PC-9 (cell line): ENCODE measurements at regions not wholly inside any gene's neighbourhood (a gene's known extent, or its start where the extent isn't known, plus 50 kb on each side); places are given as distances from the start of the nearest gene placed in this dataset.

Experiments used
- BruUV-seq: library from RNA; stranded (reverse); fragments of 400-500 nt; replicated peaks from 2 replicates; lab custom pipeline; 2021; lab: Mats Ljungman, UMichigan
- CTCF ChIA-PET: fragments of 300-600 bp; sonication (Branson Sonifier 250); formaldehyde crosslinking; loops from one replicate; lab custom pipeline; 2022; ENCODE audit warnings: antibody characterized with exemption; lab: Charles Lee
- POLR2A ChIA-PET: fragments of 300-600 bp; sonication (Branson Sonifier 250); formaldehyde crosslinking; loops from one replicate; lab custom pipeline; 2022; ENCODE audit warnings: antibody characterized with exemption; ENCODE audit not compliant: unreplicated experiment; lab: Charles Lee
- DNase-seq, 2 experiments: peaks; one replicate each; pipeline versions ENCODE4 v3.0.0 to v3.0.0-alpha.2; 2015 to 2022; ENCODE audit warnings: mixed read lengths in 1 of 2
- H2AFZ ChIP-seq: fragments of 200-600 bp; sonication (generic); 2 replicates; pipeline ENCODE4 v1.8.1; 2017; ENCODE audit warnings: antibody characterized with exemption
- H3F3A ChIP-seq: fragments of 200-600 bp; sonication (generic); 2 replicates; pipeline ENCODE4 v1.8.1; 2017; ENCODE audit warnings: antibody characterized with exemption, mild to moderate bottlenecking, low read depth; ENCODE audit not compliant: insufficient read depth
- H3K27ac ChIP-seq: fragments of 200-600 bp; sonication (generic); 2 replicates; pipeline ENCODE4 v1.6.1; 2016; ENCODE audit warnings: mixed run types
- H3K27me3 ChIP-seq: fragments of 200-600 bp; sonication (generic); 2 replicates; pipeline ENCODE4 v1.6.1; 2016; ENCODE audit warnings: low read depth, mixed run types; ENCODE audit not compliant: insufficient read depth
- H3K36me3 ChIP-seq: fragments of 200-600 bp; sonication (generic); 2 replicates; pipeline ENCODE4 v1.6.1; 2016; ENCODE audit warnings: low read depth, mixed run types
- H3K4me1 ChIP-seq: fragments of 200-600 bp; sonication (generic); replicated peaks from 2 replicates; pipeline ENCODE4 v1.6.1; 2016; ENCODE audit warnings: mixed run types; ENCODE audit not compliant: insufficient read depth
- H3K4me2 ChIP-seq: fragments of 200-600 bp; sonication (generic); 2 replicates; pipeline ENCODE4 v1.6.1; 2017; ENCODE audit warnings: mixed run types
- H3K4me3 ChIP-seq: fragments of 200-600 bp; sonication (generic); 2 replicates; pipeline ENCODE4 v1.6.1; 2016; ENCODE audit warnings: mixed run types
- H3K79me2 ChIP-seq: fragments of 200-600 bp; sonication (generic); 2 replicates; pipeline ENCODE4 v1.6.1; 2017; ENCODE audit warnings: low read depth, mixed run types
- H3K9me2 ChIP-seq: fragments of 200-600 bp; sonication (generic); 2 replicates; pipeline ENCODE4 v1.8.1; 2017; ENCODE audit warnings: mild to moderate bottlenecking; ENCODE audit not compliant: insufficient read depth
- H3K9me3 ChIP-seq: fragments of 200-600 bp; sonication (generic); 2 replicates; pipeline ENCODE4 v1.8.1; 2016; ENCODE audit warnings: low read depth; ENCODE audit not compliant: insufficient read depth
- H4K20me1 ChIP-seq: fragments of 200-600 bp; sonication (generic); 2 replicates; pipeline ENCODE4 v1.8.1; 2017; ENCODE audit not compliant: insufficient read depth
- CTCF ChIP-seq: fragments of 200-600 bp; sonication (generic); conservative IDR thresholded peaks from 2 replicates; pipeline ENCODE4 v1.6.1; 2017; ENCODE audit warnings: mixed run types, antibody characterized with exemption, mild to moderate bottlenecking, moderate library complexity
- EZH2 ChIP-seq: fragments of 200-600 bp; sonication (generic); IDR thresholded peaks from 2 replicates; pipeline ENCODE4 v1.8.0; 2017; ENCODE audit warnings: antibody characterized with exemption, low read depth
- intact Hi-C: fragments of 100-400 bp; cut with micrococcal nuclease; formaldehyde crosslinking; loops from one replicate; pipeline ENCODE4 v1.10.0; 2022; ENCODE audit not compliant: unreplicated experiment

GRCh38 chr11:29645373-29645772 is 371.5 kb downstream of the KCNA4 start:
- POLR2A ChIA-PET: no interaction called here
- CTCF ChIA-PET: no interaction called here
- no peaks in the 10 kb centered on the region for H3K27me3 ChIP-seq
- no peaks in the 10 kb centered on the region for H3K4me1 ChIP-seq
- no peak overlapping the region for H2AFZ ChIP-seq
- TF ChIP-seq CTCF: no peak
- no peak for TF ChIP-seq EZH2
- no TSS peak for BruUV-seq
- no peaks in the 10 kb centered on the region for H3F3A ChIP-seq
- intact Hi-C loops: no loop called here
- H3K4me3 ChIP-seq: no peak overlapping the region
- H3K79me2 ChIP-seq: no peaks in the 10 kb centered on the region
- no peak overlapping the region for H3K27ac ChIP-seq
- no peak overlapping the region for H3K4me2 ChIP-seq
- H4K20me1 ChIP-seq: no peaks in the 10 kb centered on the region
- no peaks in the 10 kb centered on the region for H3K9me3 ChIP-seq
- H3K36me3 ChIP-seq: no peaks in the 10 kb centered on the region
- DNase-seq: no peak
- H3K9me2 ChIP-seq: no peaks in the 10 kb centered on the region

DNA sequence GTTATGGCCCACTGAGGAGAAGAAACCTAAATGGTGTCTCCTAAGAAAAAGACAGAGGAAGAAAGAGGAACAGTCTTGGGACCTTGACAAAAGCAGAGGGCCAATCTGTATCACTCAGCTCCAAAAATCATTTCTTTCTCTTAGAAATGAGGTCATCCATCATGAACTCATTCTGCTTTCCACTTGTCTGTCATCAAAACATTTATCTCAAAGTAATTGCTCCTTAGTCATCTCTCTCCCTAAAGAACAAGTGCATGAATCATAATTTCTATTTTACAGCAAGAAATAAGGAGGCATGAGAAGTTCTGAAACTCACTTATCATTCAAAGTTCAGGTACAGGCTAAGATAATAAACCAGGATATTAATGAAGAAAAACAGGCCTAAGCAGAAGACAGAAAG is 375.6 kb downstream of the KCNA4 start:
- BruUV-seq: no TSS peak
- DNase-seq: no peak
- CTCF ChIA-PET: no interaction called here

GRCh38 chr11:29634744-29635143 is 382.1 kb downstream of the KCNA4 start:
- intact Hi-C loops: no loop called here

More for the DNA sequence above, 375.6 kb downstream of the KCNA4 start:
- H3K27ac ChIP-seq: no peak overlapping the region
- H3K4me1 ChIP-seq: no peaks in the 10 kb centered on the region
- no peak overlapping the region for H3K4me3 ChIP-seq
- no peak overlapping the region for H3K4me2 ChIP-seq
- no peaks in the 10 kb centered on the region for H3F3A ChIP-seq
- no peaks in the 10 kb centered on the region for H3K79me2 ChIP-seq
- no peaks in the 10 kb centered on the region for H3K36me3 ChIP-seq
- TF ChIP-seq EZH2 (no peak), CTCF (no peak)
- H3K9me2 ChIP-seq: no peaks in the 10 kb centered on the region
- no peak overlapping the region for H2AFZ ChIP-seq
- no peaks in the 10 kb centered on the region for H3K27me3 ChIP-seq
- no peaks in the 10 kb centered on the region for H4K20me1 ChIP-seq
- POLR2A ChIA-PET: no interaction called here
- no peaks in the 10 kb centered on the region for H3K9me3 ChIP-seq
- intact Hi-C loops: no loop called here

More at GRCh38 chr11:29634744-29635143, 382.1 kb downstream of the KCNA4 start:
- Histone ChIP-seq H2AFZ (no peak overlapping the region), H3K9me3 (no peaks in the 10 kb centered on the region), H3K4me3 (no peak overlapping the region), H3K9me2 (no peaks in the 10 kb centered on the region), H3K4me1 (no peaks in the 10 kb centered on the region), H4K20me1 (no peaks in the 10 kb centered on the region), H3K36me3 (no peaks in the 10 kb centered on the region), H3K27me3 (no peaks in the 10 kb centered on the region), H3F3A (no peaks in the 10 kb centered on the region), H3K79me2 (no peaks in the 10 kb centered on the region), H3K27ac (no peak overlapping the region), H3K4me2 (no peak overlapping the region)
- ChIA-PET CTCF (no interaction called here), POLR2A (no interaction called here)
- no TSS peak for BruUV-seq
- TF ChIP-seq EZH2 (no peak), CTCF (no peak)
- no peak for DNase-seq
